HL-60 (cell line): ENCODE measurements at regions not wholly inside any gene's neighbourhood (a gene's known extent, or its start where the extent isn't known, plus 50 kb on each side); places are given as distances from the start of the nearest gene placed in this dataset.

Source experiments
- DNase-seq, 2 experiments: peaks; one replicate each; pipeline ENCODE4 v3.0.0-alpha.2; 2010 to 2020; ENCODE audit warnings: low read depth in 1 of 2, low spot score in 1 of 2
- H3K27ac ChIP-seq: fragments of 250-450 bp; sonication (Bioruptor Pico); replicated peaks from 2 replicates; pipeline ENCODE4 v1.5.1; 2020; ENCODE audit warnings: mild to moderate bottlenecking, moderate library complexity
- H3K27me3 ChIP-seq: fragments of 250-450 bp; sonication (Bioruptor Pico); 2 replicates; pipeline ENCODE4 v1.5.1; 2021; ENCODE audit warnings: mild to moderate bottlenecking, moderate library complexity; ENCODE audit not compliant: insufficient read depth, poor library complexity, severe bottlenecking
- H3K4me3 ChIP-seq: replicated peaks from 2 replicates; pipeline ENCODE4 v1.5.1; 2011; ENCODE audit warnings: mild to moderate bottlenecking, control low read depth, low read length; ENCODE audit not compliant: insufficient read depth
- GABPA ChIP-seq: IDR thresholded peaks from 2 replicates; pipeline ENCODE4 v1.6.1; 2012; ENCODE audit warnings: low read depth
- POLR2AphosphoS5 ChIP-seq: IDR thresholded peaks from 2 replicates; pipeline ENCODE4 v1.6.1; 2012; ENCODE audit warnings: low read depth
- SPI1 ChIP-seq: IDR thresholded peaks from 2 replicates; pipeline ENCODE4 v1.6.1; 2012; ENCODE audit warnings: low read depth, mild to moderate bottlenecking, borderline replicate concordance
- TF ChIP-seq, protein P1 (sequence below): IDR thresholded peaks from 2 replicates; pipeline ENCODE4 v1.6.1; 2012; ENCODE audit warnings: low read depth; ENCODE audit not compliant: insufficient replicate concordance
- TF ChIP-seq, protein P2 (sequence below): IDR thresholded peaks from one replicate; pipeline ENCODE4 v1.5.1; 2011; ENCODE audit warnings: low read length, control low read depth, inconsistent platforms; ENCODE audit not compliant: insufficient read depth

DNA sequence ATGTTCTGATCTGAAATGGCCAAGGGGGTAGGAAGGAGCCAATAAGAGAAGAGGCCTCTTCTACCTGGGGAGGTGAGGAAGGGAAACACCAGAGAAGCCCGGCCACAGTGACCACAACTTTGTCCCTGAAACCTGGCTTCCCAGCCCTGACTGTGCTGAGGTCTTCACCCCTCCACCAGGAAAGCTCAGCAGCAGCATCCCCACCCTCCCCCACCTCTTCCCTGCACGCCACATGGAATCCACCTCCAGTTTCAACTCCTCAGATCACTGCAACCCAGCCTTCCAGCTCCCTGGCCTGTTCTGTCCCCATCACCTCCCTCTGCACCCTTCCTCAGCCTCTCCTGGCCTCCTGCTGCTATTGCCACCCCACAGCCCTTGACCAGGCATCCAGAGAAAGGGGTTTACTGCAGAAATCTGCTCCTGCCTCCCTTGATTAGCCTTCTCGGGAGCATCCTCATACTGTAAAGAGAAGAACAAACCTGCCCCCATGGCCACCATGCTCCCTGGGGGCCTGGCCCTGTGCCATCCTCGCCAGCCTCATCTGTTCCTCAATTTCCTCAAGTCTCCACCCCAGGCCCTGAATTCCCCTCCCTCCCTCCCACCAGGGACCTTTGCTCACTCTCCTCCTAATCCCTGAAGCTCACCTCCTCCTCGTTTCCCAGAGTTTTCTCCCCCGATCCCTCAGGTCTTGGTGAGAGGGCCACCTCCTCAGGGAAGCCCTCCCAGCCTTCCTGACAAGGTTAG lies 450.9 kb downstream of the MATN1 start:
- DNase-seq, result no peak
- H3K4me3 ChIP-seq, result no peak overlapping the region
- no peak for TF ChIP-seq GABPA
- TF ChIP-seq, protein P1, sequence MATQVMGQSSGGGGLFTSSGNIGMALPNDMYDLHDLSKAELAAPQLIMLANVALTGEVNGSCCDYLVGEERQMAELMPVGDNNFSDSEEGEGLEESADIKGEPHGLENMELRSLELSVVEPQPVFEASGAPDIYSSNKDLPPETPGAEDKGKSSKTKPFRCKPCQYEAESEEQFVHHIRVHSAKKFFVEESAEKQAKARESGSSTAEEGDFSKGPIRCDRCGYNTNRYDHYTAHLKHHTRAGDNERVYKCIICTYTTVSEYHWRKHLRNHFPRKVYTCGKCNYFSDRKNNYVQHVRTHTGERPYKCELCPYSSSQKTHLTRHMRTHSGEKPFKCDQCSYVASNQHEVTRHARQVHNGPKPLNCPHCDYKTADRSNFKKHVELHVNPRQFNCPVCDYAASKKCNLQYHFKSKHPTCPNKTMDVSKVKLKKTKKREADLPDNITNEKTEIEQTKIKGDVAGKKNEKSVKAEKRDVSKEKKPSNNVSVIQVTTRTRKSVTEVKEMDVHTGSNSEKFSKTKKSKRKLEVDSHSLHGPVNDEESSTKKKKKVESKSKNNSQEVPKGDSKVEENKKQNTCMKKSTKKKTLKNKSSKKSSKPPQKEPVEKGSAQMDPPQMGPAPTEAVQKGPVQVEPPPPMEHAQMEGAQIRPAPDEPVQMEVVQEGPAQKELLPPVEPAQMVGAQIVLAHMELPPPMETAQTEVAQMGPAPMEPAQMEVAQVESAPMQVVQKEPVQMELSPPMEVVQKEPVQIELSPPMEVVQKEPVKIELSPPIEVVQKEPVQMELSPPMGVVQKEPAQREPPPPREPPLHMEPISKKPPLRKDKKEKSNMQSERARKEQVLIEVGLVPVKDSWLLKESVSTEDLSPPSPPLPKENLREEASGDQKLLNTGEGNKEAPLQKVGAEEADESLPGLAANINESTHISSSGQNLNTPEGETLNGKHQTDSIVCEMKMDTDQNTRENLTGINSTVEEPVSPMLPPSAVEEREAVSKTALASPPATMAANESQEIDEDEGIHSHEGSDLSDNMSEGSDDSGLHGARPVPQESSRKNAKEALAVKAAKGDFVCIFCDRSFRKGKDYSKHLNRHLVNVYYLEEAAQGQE, result no peak
- TF ChIP-seq POLR2AphosphoS5, result no peak
- TF ChIP-seq, protein P2, sequence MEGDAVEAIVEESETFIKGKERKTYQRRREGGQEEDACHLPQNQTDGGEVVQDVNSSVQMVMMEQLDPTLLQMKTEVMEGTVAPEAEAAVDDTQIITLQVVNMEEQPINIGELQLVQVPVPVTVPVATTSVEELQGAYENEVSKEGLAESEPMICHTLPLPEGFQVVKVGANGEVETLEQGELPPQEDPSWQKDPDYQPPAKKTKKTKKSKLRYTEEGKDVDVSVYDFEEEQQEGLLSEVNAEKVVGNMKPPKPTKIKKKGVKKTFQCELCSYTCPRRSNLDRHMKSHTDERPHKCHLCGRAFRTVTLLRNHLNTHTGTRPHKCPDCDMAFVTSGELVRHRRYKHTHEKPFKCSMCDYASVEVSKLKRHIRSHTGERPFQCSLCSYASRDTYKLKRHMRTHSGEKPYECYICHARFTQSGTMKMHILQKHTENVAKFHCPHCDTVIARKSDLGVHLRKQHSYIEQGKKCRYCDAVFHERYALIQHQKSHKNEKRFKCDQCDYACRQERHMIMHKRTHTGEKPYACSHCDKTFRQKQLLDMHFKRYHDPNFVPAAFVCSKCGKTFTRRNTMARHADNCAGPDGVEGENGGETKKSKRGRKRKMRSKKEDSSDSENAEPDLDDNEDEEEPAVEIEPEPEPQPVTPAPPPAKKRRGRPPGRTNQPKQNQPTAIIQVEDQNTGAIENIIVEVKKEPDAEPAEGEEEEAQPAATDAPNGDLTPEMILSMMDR, result no peak
- no peak for TF ChIP-seq SPI1
- H3K27ac ChIP-seq, result no peak overlapping the region
- H3K27me3 ChIP-seq, result no peaks in the 10 kb centered on the region

DNA sequence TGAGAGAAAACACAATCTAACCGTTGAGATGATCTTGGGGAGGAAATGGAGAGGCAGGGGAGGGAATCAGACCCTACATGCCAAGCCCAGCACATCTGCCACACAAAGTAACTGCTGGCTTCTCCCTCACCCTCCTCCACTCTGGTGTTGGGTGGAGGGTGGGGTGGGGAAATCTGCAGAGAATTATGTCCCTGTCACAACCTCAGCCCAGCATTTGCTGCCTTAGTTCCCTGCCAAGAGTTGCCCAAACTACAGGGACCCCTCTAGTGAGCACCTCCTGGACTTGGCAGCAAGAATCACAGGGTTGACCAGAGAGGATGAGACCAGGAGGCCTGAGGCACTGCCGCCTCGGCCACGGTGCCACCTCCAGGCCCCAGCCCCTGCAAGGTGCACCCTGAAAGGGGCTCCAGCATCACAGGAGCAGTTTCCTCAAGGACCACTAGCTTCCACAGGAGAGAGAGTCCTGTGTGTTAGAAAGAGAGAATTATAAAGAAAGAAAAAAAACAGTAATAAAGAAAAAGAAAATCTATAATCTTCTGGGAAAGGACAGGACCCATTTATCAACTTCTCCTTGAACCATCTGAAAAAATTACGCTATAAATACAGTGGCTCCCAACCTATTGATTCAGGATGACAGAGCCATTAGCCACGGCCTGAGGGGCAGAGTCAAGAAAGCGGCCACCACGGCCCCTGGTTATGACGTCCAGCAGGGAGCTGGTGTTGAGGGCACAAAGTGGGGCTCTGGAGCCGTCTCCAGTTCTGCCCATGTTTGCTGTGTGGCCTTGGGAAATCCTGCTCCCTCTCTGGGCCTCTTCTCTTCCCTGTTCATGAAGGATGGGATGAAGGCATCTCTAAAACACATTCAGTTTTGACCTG lies 451.7 kb downstream of the MATN1 start:
- TF ChIP-seq GABPA (no peak), POLR2AphosphoS5 (no peak), SPI1 (no peak)
- TF ChIP-seq, protein P1, result no peak
- TF ChIP-seq, protein P2, result no peak
- no peak overlapping the region for H3K4me3 ChIP-seq
- DNase-seq, result no peak
- H3K27ac ChIP-seq, result no peak overlapping the region
- no peaks in the 10 kb centered on the region for H3K27me3 ChIP-seq

DNA sequence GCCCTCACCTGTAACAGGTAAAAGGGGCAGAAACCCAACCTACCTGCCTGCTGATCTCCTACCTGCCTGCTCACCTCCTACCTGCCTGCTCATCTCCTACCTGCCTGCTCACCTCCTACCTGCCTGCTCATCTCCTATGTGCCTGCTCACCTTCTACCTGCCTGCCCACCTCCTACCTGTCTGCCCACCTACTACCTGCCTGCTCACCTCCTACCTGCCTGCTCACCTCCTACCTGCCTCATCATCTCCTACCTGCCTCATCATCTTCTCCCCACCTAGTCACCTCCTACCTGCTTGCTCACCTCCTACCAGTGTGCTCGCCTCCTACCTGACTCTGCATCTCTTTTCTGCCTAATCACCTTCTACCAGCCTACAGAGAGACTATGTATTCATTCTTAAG lies 452.9 kb downstream of the MATN1 start:
- TF ChIP-seq POLR2AphosphoS5, result no peak
- TF ChIP-seq, protein P1, result no peak
- no peak for TF ChIP-seq GABPA
- no peak for TF ChIP-seq SPI1
- TF ChIP-seq, protein P2, result no peak
- H3K27me3 ChIP-seq, result no peaks in the 10 kb centered on the region
- no peak for DNase-seq
- no peak overlapping the region for H3K27ac ChIP-seq
- no peak overlapping the region for H3K4me3 ChIP-seq
